SH-SY5Y (cell line): ENCODE measurements at regions not wholly inside any gene's neighbourhood (a gene's known extent, or its start where the extent isn't known, plus 50 kb on each side); places are given as distances from the start of the nearest gene placed in this dataset.

Experiments used
- GATA2 ChIP-seq: IDR thresholded peaks from 2 replicates; pipeline ENCODE4 v1.6.1; 2011; ENCODE audit warnings: mild to moderate bottlenecking, low read depth, low read length
- GATA3 ChIP-seq: IDR thresholded peaks from 2 replicates; pipeline ENCODE4 v1.6.1; 2011; ENCODE audit warnings: low read depth, mild to moderate bottlenecking, low read length, moderate library complexity

GRCh38 chr10:78798976-78799730 lies 269.6 kb upstream of the ZMIZ1 start:
- TF ChIP-seq GATA2 (no peak), GATA3 (no peak)
